ENCODE measurements at regions not wholly inside any gene's neighbourhood (a gene's known extent, or its start where the extent isn't known, plus 50 kb on each side); places are given as distances from the start of the nearest gene placed in this dataset.

GRCh38 chr6:15924893-15925292, 204.0 kb upstream of the MYLIP start:
- TF ChIP-seq CTCF (IDR thresholded peaks at IDR 0.05; ENCODE audit: insufficient read depth, low read length) (no peak), SPI1 (IDR thresholded peaks at IDR 0.05; ENCODE audit: borderline replicate concordance, low read depth) (no peak)

Data from HL-60 (cell line).